ENCODE measurements at regions not wholly inside any gene's neighbourhood (a gene's known extent, or its start where the extent isn't known, plus 50 kb on each side); places are given as distances from the start of the nearest gene placed in this dataset.

DNA sequence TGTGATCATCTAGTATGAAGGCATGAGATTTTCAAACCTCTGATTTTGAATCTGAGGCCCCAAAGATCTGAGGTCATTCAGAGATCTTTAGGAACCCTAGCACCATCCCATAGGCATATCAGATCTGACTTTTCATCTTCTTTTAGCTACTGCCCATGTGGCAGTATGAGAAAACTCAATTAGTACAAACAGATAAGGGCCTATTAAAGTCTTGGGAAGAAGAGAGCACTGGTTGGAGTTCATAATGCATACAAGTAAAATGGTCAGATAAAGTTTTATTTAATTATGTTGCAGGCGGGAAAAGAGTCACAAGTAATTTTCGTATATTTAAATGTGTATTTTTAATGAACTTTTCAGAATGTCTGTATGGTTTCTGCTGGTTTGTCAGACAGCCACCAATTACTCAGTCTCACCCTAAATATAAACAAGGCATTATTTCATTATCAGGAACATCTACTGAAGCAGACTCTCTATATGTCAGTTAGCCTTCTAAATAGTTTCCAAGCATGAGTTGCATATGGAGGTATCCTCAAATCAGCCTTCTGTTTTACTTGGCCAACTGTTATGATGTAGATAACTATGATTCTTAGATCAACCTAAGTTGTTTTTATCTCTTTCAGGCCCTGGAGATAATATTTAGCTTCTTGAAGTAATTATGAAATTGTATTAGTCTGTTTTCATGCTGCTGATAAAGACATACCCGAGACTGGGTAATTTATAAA lies 340.3 kb upstream of the TBC1D5 start:
- no peak for DNase-seq (ENCODE audit: low read depth in 2 of 2)

DNA sequence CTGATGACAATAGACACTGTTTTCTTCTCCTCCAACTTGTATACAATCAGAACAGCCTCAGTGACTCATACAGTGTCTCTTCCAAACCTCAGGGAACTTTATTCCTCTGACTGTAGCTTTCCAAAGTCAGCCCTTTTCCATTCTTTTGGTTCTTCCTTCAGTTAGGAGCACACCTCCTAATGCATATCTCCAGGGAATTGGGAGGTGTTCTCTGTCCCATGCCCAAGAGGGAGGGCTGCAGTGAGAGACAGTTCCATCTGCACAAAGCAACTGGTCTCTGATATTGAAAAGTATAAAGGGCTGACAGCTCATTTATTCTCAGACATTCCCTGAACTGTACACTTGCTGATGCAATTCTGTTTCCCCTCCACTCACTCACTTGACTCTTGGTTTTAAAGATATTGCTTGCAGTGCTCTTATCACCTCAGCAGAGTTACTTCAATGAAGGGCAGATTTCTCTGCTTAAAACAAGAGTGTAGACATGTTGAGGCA lies 337.8 kb upstream of the TBC1D5 start:
- DNase-seq (ENCODE audit: low read depth in 2 of 2): no peak

GRCh38 chr3:18079739-18080138 lies 337.3 kb upstream of the TBC1D5 start:
- DNase-seq (ENCODE audit: low read depth in 2 of 2): no peak

GRCh38 chr3:18079062-18079461 lies 336.6 kb upstream of the TBC1D5 start:
- DNase-seq (ENCODE audit: low read depth in 2 of 2): no peak

DNA sequence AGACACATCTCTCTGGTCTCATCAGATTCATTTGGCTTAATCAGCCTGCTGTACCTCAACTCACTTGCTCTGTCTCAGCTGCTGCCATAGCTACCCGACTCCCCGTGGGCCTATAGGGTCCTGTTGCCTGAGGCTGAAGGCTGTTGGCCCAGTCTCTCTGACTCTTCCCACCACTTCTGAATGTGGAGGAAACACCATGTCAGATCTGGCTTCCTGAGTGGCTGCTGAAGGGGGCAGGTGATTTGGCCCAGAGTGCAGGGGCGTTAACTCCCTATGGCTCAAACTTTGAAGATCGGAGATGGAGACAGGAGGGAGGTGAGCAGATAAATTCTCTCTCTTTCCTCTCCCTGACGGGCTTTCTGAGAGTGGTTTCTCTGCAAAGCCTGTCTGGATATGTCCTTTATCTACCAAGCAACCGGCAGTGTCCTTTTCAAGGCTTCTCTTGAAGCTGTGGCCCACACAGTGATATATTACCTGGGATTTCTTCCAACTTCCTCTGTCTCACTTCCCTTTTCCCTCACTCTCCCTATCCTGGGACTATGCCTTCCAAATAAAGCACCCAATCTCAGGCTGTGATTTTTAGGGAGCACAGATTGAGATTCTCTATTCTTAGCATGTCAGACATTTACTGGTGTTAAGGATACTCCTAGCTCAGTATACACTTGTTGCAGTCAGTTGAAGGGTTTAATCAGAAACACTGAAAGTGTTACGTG lies 334.9 kb upstream of the TBC1D5 start:
- no peak for DNase-seq (ENCODE audit: low read depth in 2 of 2)

GRCh38 chr3:18076301-18076700 lies 333.9 kb upstream of the TBC1D5 start:
- DNase-seq (ENCODE audit: low read depth in 2 of 2): no peak

GRCh38 chr3:18075799-18076198 lies 333.4 kb upstream of the TBC1D5 start:
- DNase-seq (ENCODE audit: low read depth in 2 of 2): no peak

DNA sequence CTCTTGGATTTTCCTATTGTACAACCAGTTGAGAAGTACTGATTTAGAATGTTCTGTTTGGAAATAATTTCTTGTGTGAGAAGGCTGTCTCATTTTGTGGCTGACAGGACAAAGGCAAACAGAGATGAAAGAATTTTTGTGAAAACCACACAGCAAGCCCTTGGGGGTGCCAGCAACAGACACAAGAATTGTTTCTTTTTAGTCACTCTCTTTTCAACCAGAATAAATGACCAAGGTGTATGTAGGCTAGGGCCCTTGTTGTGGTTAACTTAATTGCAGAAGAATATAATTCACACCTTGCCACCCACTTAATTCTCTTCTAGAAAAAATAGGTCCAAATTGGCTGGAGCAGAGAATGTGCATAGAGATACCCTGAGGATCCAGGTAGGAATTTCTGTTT lies 329.4 kb upstream of the TBC1D5 start:
- DNase-seq (ENCODE audit: low read depth in 2 of 2): no peak

DNA sequence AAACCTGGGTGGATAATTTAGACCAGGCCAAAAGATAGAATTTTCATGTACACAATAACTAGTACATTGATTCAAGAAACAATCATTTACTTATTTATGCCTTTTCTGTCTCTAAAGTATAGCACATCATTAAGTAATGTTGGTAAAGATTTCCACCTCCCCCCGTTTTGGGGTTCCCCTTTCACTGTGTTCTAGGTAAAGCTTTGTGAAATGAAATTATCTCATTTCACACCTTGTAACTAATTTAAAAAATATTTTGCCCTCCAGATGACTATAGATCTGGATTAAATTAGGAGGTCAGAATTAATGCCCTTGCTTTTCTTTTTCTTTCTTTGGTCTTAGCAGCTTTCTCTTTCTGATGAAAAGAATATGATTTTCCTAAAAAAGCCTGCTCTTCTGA lies 328.5 kb upstream of the TBC1D5 start:
- DNase-seq (ENCODE audit: low read depth in 2 of 2): no peak

DNA sequence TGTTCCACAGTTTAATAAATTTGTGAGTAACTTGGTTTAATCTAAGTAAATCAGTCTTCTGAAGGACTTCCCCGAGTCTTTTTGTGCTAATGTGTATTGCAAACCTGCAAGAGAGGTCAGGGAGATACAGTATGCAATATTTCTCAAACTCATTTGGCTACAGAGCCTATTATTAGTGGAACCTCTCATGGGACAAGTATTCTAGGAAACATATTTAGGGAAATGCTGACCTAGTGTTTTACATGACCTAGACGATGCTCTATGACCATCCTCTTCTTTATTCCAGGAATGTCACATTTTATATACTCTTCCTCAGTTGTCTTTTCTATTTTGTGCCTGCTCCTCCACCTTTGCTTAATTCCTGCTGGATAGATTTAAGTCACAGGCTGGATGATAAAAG lies 327.8 kb upstream of the TBC1D5 start:
- no peak for DNase-seq (ENCODE audit: low read depth in 2 of 2)

DNA sequence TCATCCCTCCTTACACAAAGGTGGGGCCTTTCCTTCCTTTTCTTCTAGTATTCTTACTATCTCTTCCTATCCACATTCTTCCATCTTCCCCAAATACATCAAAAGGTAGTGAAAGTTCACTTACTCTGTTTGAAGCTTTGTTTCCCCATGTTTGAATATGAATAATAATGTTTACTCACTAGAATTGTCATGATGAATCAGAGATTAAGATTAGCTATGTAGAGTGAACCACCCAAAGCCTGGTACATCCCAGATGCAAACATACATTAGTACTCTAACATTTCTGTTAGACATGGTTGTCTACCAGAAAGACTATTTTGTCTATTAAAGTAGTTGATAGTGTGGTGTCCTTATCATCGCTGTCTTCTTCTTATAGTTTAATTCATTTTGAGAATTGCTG lies 327.1 kb upstream of the TBC1D5 start:
- DNase-seq (ENCODE audit: low read depth in 2 of 2): no peak

DNA sequence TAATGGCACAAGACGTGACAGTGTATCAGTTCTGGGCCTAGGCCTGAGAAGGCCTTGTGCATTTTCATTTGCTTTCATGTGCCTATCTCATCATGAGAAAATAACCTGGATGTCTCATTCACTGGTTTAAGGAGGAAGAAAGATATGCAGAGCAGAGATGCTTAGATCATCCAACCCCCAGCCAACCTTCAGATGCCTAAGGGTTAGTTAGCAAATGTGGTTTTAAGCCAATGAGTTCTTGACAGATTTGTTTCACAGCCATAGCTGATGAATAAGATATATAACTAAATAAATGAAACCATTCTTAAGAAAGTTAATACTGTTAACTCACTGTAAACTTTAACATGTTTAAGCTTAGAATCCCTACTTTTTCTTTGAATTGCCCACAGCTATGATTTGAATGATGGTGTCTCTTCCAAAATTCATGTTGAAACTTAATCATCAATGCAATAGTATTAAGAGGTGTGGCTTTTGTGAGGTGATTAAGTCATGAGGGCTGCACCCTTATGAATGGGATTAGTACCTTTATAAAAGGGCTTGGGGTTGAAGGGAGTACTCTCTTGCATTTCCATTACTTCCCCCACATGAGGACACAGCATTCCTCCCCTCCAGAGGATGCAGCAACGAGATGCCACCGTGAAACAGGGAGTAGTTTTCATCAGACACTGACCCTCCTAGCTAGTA lies 324.6 kb upstream of the TBC1D5 start:
- DNase-seq (ENCODE audit: low read depth in 2 of 2): no peak

- DNase-seq (ENCODE audit: low read depth in 2 of 2): no peak
Measured at GRCh38 chr3:18064586-18064985, 322.2 kb upstream of the TBC1D5 start.

GRCh38 chr3:18062657-18063025 lies 320.2 kb upstream of the TBC1D5 start:
- DNase-seq (ENCODE audit: low read depth in 2 of 2): no peak

- DNase-seq (ENCODE audit: low read depth in 2 of 2): no peak
Measured at GRCh38 chr3:18061737-18062656, 319.6 kb upstream of the TBC1D5 start.

DNA sequence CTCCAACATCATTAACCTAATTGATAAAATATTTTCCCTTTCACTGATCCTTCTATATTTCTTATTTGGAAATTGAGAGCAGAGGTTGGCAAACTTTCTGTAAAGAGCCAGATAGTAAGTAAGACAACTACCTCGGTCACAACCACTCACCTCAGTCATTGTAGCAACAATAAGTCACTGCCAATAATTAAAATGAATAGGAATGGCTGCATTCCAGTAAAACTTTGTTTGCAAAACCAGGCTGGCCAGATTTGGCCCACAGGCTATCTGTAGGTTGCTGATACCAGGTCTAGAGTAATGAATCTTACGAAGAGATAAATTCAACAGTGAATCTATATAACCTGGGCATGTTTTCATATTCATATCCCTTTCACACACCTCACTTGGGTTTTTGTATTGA lies 316.2 kb upstream of the TBC1D5 start:
- no peak for DNase-seq (ENCODE audit: low read depth in 2 of 2)

- DNase-seq (ENCODE audit: low read depth in 2 of 2): no peak
Measured at GRCh38 chr3:18057471-18058091, 315.1 kb upstream of the TBC1D5 start.

GRCh38 chr3:18054625-18055024 lies 312.2 kb upstream of the TBC1D5 start:
- DNase-seq (ENCODE audit: low read depth in 2 of 2): no peak

DNA sequence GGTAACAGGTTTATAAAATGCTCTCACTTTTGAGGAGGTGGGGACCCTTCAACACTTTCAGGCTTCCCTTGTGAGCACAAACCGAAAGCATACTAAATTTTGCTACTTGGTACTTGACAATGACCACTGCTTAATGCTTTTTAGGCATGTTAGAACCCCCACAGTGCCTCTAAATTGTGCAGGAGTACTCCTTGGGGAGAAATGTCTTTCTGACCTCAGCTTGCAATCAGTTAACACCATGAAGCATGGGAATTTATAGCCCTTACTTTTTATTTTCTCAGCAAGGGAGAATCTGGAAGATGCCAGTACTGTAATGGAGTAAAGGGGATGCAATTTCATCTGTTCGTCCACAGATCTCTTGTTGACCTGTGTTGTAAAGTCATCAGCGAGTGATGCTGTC lies 308.9 kb upstream of the TBC1D5 start:
- no peak for DNase-seq (ENCODE audit: low read depth in 2 of 2)

DNA sequence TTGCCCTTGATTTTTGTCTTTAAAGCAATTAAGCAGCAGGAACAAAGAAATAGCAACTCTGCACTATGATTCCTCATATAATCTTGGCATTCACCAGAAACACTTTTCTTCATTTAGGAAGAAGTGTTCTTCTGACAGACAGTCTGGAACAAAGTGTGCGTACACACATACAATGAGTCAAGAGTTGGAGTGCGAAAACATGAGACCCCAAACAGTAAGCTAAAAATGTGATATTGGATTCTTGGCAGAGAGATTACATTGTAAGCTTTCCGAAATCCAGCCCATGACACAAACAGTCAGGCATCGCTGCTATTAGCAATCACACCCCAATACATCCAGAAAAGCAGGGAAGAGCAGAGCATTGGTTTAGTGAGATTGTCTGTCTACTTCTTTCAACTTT lies 306.7 kb upstream of the TBC1D5 start:
- DNase-seq (ENCODE audit: low read depth in 2 of 2): no peak

- no peak for DNase-seq (ENCODE audit: low read depth in 2 of 2)
Measured at GRCh38 chr3:18047052-18047451, 304.6 kb upstream of the TBC1D5 start.
